ENCODE measurements at regions not wholly inside any gene's neighbourhood (a gene's known extent, or its start where the extent isn't known, plus 50 kb on each side); places are given as distances from the start of the nearest gene placed in this dataset.

DNA sequence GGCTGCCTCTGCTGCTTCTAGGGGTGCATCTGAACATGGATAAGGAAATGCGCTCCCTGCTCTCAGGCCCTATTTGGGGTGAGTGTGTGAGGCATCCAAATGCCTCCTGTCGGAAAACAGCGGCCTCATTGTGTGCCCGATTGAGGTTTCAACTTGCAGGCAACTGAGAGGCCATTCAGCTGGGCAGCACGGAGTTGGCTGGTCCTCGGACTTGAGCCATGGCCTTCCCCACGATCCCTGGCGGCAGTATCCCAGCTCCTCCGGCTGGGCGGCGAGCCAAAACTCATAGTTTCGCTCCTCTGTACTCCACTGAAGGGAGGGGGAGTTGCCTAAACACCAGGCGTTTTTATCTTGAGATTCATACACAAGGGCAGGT is 597.3 kb upstream of the SGCD start:
- ChIA-PET POLR2A (no interaction called here), CTCF (no interaction called here)
- no peak overlapping the region for H3K27ac Mint-ChIP-seq
- H3K27ac ChIP-seq (ENCODE audit: low read depth in 1 of 2, low read length in 2 of 2) = no peak overlapping the region
- peaks cover 0 to 28% of the 10 kb centered on the region in 2 experiments for H3K9me3 ChIP-seq (ENCODE audit: control insufficient read depth in 1 of 2, insufficient read depth in 1 of 2, low read length in 2 of 2)
- intact Hi-C loops (cut with DNase I, micrococcal nuclease) = no loop called here
- peaks cover 37 to 48% of the 10 kb centered on the region in 2 experiments for H3K27me3 ChIP-seq (ENCODE audit: control insufficient read depth in 1 of 2, insufficient read depth in 2 of 2, low read length in 2 of 2)
- no peak for DNase-seq
- H3K36me3 Mint-ChIP-seq (ENCODE audit: low read depth) = no peaks in the 10 kb centered on the region
- H3K4me3 Mint-ChIP-seq = no peak overlapping the region
- no peaks in the 10 kb centered on the region for H3K4me1 Mint-ChIP-seq (ENCODE audit: low read depth)
- no peak overlapping the region for H3K4me3 ChIP-seq (ENCODE audit: low read length)
- no peaks in the 10 kb centered on the region for H3K4me1 ChIP-seq (ENCODE audit: insufficient read depth, low read length)
- H3K9me3 Mint-ChIP-seq = no peaks in the 10 kb centered on the region
- no peak for ATAC-seq (ENCODE audit: poor library complexity)
- no peak for TF ChIP-seq CTCF (IDR thresholded peaks at IDR 0.05)
- no peaks in the 10 kb centered on the region for H3K36me3 ChIP-seq (ENCODE audit: insufficient read depth, low read length)
- H3K27me3 Mint-ChIP-seq = peaks cover 78% of the 10 kb centered on the region

DNA sequence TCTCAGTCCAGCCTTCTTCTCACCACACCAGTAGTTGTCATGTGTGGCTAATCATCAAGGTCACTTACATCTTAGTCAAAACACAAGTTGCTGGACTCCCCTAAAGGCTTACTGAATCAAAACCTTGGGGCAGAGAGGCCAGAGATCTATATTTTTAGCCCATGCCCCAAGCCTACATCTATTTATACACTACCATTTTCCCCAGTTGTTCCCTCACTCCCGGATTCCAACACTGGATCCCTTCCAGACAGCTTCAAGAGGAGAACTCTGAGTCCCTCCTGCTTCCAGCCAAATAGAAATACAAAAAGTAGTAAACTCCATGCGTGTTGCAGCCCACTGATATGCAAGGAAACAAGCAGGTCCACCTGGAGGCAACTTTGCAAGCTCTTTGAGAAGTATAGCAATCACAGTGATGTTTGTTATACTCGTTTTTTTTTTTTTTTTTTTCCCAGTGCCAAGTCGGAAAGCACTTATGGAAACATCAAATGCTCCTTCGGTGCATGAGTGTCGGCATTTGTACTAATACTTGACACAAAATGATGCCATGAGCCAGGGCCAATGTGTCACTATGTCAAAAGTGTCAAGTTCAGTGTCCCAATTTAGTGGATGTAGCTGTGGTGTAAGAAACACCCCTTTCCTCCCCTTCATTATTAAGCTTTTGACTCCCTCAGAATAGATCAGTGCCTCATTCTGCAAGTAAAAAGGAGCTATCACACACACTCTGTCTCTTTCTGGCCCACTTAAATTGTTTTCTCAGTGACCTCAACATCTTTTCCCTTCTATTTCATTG is 594.2 kb upstream of the SGCD start:
- Mint-ChIP-seq H3K4me1 (ENCODE audit: low read depth) (no peaks in the 10 kb centered on the region), H3K27ac (no peak overlapping the region), H3K4me3 (no peak overlapping the region), H3K27me3 (peaks cover 48% of the 10 kb centered on the region), H3K36me3 (ENCODE audit: low read depth) (no peaks in the 10 kb centered on the region), H3K9me3 (peaks cover 1% of the 10 kb centered on the region)
- intact Hi-C loops (cut with DNase I, micrococcal nuclease) = no loop called here
- Histone ChIP-seq H3K4me1 (ENCODE audit: insufficient read depth, low read length) (no peaks in the 10 kb centered on the region), H3K27ac (ENCODE audit: low read depth in 1 of 2, low read length in 2 of 2) (no peak overlapping the region), H3K4me3 (ENCODE audit: low read length) (no peak overlapping the region), H3K27me3 (ENCODE audit: control insufficient read depth in 1 of 2, insufficient read depth in 2 of 2, low read length in 2 of 2) (peaks cover 21 to 33% of the 10 kb centered on the region in 2 experiments), H3K36me3 (ENCODE audit: insufficient read depth, low read length) (no peaks in the 10 kb centered on the region), H3K9me3 (ENCODE audit: control insufficient read depth in 1 of 2, insufficient read depth in 1 of 2, low read length in 2 of 2) (peaks cover 0 to 19% of the 10 kb centered on the region in 2 experiments)
- POLR2A ChIA-PET = no interaction called here
- no peak for ATAC-seq (ENCODE audit: poor library complexity)
- TF ChIP-seq CTCF (IDR thresholded peaks at IDR 0.05) = no peak
- no peak for DNase-seq
- CTCF ChIA-PET = no interaction called here

DNA sequence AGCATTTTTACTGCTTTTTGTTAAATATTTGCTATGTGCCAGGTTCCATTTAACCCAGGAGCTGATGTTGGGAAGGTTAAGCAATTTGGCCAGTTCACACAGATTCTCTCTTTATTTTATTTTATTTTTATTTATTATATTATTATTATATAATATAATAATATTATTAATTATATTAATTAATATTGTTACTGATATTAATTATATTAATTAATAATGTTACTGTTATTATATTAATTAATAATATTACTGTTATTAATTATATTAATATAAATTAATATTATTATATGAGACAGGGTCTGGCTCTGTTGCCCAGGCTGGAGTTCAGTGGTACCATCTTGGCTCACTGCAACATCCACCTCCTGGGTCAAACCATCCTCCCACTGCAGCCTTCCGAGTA is 593.0 kb upstream of the SGCD start:
- H3K27me3 ChIP-seq (ENCODE audit: control insufficient read depth in 1 of 2, insufficient read depth in 2 of 2, low read length in 2 of 2) = peaks cover 13 to 26% of the 10 kb centered on the region in 2 experiments
- H3K27ac ChIP-seq (ENCODE audit: low read depth in 1 of 2, low read length in 2 of 2) = no peak overlapping the region
- H3K27ac Mint-ChIP-seq = no peak overlapping the region
- H3K4me3 Mint-ChIP-seq = no peak overlapping the region
- DNase-seq = no peak
- H3K27me3 Mint-ChIP-seq = peaks cover 47% of the 10 kb centered on the region
- H3K36me3 ChIP-seq (ENCODE audit: insufficient read depth, low read length) = no peaks in the 10 kb centered on the region
- H3K9me3 ChIP-seq (ENCODE audit: control insufficient read depth in 1 of 2, insufficient read depth in 1 of 2, low read length in 2 of 2) = peaks cover 0 to 9% of the 10 kb centered on the region in 2 experiments
- no peaks in the 10 kb centered on the region for H3K36me3 Mint-ChIP-seq (ENCODE audit: low read depth)
- ChIA-PET CTCF (no interaction called here), POLR2A (no interaction called here)
- intact Hi-C loops (cut with DNase I, micrococcal nuclease) = no loop called here
- ATAC-seq (ENCODE audit: poor library complexity) = no peak
- H3K4me3 ChIP-seq (ENCODE audit: low read length) = no peak overlapping the region
- TF ChIP-seq CTCF (IDR thresholded peaks at IDR 0.05) = no peak
- H3K9me3 Mint-ChIP-seq = peaks cover 2% of the 10 kb centered on the region
- no peaks in the 10 kb centered on the region for H3K4me1 Mint-ChIP-seq (ENCODE audit: low read depth)
- no peaks in the 10 kb centered on the region for H3K4me1 ChIP-seq (ENCODE audit: insufficient read depth, low read length)
